GM19397 (cell line): ENCODE measurements at regions not wholly inside any gene's neighbourhood (a gene's known extent, or its start where the extent isn't known, plus 50 kb on each side); places are given as distances from the start of the nearest gene placed in this dataset.

Experiments
- ATAC-seq: cut with Tn5 transposase; IDR thresholded peaks from one replicate; pipeline ENCODE4 v1.9.1; 2021; ENCODE audit warnings: mild to moderate bottlenecking, moderate library complexity; ENCODE audit not compliant: unreplicated experiment

DNA sequence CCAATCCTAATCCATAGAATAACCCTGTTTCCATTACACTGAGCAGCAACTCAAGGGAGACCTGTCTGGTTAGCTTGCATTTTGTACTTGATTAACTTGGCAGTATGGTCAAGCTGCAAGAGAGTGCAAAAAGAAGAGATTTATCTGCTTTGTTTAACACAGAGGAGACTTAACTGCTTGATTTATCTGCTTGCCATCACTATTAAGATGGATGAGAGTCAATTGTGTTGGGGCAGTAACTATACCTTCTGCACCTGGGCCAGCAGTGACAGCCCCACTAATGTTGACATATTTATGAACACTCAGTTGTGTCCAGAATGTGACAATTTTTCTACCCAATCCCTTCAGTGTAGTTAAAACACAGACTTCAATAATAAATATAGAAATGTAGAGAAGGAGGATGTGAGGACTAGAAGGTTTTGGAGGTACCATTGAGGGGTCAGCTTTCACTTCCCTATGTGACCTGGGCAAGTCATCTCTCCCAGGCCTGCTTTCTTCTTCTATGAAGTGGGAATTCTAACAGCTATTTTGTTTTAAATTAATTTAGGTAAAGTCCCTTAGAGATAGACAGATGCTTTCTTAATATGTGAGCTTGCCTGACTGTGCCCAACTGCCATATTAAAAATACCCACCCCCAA, 159.1 kb upstream of the KCNK2 start:
- ATAC-seq = no peak

DNA sequence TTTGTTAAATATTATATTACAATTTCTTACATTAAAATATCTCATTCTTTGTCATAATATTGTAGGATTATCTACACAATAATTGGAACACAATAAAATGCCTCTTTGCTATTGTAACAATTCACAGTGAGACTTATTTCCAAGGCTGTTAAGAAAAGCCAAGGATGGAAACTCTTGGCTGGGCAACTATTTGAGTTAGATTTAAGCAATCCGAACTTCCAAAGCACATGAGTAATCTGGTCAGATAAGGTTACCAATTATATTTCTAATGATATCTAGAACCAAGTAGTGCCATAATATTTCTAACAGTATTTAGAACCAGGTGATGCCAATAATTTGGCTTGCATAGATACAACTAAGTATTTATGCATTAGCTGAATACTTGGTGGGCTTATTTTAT, 154.7 kb upstream of the KCNK2 start:
- ATAC-seq = no peak

DNA sequence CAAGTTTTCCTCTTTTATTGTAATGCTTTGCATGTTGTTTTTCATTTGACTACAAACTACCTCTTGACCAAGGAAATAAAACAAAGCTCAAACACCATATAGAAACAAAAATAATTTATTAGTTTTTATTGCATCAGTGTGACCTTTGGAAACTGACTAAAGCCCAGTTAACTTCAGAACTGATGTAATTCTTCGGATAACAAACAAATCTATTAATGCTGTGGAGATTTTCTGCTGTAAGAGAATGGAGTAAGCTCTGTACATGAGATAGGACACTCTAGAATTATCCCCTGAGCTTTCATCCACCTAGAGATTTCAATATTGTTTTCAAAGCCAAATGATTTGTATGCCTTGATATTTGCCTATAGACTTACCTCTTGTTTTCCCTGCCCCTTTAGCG, 154.0 kb upstream of the KCNK2 start:
- no peak for ATAC-seq

DNA sequence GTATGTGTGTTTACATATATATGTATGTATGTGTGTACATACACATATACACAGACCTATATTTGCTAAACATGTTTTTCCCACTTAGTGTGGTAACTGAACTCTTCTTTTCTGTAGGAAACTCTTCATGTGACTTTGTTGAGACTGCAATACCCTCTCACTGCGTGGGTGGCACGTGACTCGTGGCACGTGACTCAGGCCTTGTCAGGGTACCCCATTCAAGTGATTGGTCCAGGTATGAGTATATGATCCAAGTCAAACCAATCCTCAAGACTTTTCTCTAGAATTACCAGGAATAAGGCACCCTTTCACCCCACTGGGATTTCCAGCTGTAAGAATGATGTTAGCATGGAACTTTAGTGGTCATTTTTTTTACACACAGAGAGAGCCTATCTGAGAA, 149.2 kb upstream of the KCNK2 start:
- no peak for ATAC-seq

DNA sequence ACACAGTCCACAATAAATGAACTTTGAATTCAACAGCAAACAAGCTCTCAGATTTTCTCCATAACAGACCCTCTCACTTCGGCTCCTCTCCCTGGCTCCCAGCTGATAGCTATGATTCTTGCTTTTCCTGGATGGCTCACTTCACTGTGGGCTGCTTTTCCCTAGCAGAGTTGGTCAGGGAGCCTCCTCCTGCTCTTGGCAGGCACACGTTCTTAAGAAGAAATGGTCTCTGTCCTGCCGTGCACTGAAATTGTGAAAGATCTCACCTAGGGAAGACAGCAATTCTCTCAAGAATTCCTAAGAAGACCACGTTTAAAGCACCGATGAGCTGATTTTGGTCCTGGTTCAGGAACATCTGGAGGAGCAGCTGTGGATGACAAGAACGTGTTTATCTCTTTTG, 148.5 kb upstream of the KCNK2 start:
- ATAC-seq = no peak

DNA sequence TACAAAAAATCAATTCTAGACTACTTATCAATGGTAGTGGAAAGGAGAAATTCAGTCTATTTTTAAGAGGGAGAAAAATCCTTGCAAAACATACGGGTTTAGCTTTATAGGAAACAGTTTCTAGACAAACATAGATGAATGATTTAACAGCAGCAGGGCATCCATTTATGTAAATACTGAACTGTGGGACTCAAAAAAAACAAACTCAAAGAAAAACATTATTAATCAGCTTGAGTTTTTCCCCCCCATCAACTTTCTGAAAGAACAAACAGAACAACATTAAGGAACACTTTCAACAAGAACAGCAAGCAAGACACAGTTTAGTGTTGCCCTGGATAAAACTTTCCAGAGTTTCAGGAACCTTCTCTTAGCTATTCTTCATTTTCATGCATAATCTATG, 147.3 kb upstream of the KCNK2 start:
- ATAC-seq = no peak

DNA sequence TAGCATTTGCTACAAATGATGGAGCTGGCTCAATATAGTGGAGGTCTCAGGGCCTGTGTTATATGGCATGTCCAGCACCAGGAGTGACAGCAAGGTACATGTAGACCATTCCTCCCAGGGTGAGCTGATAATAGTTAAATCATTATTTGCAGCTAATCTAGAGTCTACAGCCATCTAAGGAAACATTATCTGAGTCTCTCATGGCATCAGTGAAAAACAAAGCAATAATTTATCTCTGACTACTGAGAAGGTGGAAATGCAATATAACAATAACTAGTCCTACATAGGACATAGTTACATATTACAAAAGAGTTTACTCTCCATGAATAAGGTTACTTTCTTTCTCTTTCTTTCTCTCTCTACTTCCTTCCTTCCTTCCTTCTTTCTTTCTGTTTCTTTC, 143.4 kb upstream of the KCNK2 start:
- ATAC-seq = no peak

DNA sequence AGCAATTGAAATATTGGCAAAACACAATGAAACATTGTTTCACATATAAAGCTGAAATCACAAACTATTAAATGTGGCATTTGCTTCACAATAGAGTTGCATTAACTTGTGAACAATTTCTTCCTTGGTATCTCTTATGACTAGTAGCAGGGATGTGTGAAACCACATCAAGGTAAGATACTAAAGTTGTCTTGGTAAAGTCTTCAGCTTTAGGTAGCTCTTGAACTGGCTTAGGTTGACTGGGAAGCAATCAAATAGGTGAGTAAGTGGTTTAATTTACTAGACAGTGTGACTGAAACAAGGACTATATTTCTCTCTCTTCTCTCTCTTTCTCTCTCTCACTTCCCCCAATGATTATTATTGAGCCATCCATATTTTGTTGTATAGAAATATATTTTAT, 141.5 kb upstream of the KCNK2 start:
- no peak for ATAC-seq

DNA sequence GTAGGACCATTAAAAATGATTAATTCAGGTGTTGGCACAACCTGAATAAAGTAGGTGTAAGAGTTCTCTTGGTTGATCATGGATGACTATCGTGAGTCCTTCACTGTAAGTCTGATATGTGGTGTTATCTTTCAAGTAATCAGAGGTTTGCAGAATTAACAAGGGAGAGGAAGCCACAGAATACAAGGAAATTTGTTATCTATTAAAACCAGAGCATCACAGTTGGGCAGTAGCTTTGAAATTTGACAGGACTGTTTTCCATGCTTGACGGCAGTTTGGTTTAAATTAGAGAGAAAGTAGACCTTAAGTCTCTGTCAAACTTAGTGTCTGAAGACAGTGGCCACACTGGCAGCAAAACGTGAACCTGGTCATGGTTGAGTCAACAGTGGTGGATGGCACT, 139.5 kb upstream of the KCNK2 start:
- ATAC-seq = no peak

DNA sequence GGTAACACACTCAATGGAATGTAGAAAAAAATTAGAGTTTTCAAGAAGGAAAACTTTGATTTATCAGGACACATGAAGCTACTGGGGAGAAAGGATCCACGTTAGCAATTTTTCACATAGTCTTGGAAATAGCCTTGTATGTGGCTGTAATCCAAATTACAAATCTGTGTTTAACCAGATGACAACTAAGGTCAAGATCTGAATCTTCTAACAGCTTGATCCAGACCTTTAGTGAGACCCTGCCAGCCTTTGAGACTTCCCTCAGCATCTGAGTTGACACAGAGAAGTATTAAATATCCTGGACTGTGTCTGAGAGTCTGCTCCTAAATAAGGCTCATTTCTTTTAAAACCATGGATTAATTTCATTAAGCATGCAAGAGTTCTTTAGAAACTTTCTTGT, 135.9 kb upstream of the KCNK2 start:
- ATAC-seq = no peak

DNA sequence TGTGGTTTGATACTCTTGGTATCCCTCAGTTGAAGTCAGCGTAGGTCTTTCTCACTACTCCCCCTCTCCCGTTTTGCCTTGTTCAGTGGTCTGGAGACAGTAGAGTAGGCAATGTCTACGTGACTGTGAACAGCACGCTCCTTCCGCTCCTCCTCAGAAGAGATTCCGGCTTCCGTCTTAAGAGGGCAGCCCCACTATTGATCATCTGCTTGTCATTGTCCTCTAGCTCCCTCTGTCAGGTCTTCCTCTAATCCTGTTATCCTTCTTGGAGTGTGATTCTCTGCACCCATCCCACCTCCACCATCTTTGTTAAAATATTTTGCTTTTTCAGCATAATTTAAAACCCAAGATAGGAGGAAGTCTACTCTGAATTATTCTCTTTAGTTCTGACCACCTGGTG, 129.9 kb upstream of the KCNK2 start:
- no peak for ATAC-seq

DNA sequence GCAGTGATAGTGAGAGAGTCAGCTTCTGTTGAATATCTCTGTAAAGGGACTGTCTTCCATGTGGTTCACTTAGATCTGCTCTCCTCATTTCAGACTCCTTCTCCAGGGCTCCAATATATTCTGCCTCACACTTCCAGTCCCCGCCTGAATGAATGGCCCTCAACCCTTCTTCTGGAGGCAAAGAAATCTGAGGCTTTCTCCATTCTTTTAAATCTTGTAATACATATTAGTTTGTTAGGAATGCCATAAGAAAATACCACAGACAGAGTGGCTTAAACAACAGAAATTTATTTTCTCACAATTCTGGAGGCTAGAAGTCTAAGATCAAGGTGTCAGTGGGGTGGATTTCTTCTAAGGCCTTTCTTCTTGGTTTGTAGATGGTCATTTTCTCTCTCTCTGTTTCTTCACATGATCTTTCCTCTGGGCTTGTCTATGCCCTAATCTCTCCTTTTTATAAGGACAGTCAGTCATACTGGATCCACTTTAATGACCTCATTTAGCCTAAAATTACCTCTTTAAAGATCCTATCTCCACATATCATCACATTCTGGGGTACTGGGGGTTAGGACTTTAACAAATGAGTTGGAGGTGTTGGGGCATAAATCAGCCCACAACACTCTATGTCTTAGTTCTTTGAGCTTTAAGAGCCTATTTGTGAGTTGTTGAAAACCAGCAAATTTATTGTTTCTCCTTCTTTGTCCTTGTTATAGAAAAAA, 128.5 kb upstream of the KCNK2 start:
- ATAC-seq = no peak

DNA sequence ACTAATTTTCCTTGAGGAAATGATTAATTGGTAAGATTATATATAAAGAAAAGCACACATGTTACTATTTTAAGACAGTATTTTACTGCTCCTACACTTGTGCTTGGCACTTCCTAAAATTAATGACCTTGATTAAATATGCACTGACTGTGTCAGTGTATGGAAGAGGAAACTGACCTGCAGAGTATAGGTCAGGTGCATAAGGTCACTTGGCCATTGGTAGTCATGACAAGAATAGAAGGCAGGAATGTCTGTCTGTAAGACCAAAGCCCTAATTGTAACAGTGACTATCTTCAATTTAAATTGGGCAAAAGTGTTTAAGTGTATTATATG, 128.0 kb upstream of the KCNK2 start:
- no peak for ATAC-seq

DNA sequence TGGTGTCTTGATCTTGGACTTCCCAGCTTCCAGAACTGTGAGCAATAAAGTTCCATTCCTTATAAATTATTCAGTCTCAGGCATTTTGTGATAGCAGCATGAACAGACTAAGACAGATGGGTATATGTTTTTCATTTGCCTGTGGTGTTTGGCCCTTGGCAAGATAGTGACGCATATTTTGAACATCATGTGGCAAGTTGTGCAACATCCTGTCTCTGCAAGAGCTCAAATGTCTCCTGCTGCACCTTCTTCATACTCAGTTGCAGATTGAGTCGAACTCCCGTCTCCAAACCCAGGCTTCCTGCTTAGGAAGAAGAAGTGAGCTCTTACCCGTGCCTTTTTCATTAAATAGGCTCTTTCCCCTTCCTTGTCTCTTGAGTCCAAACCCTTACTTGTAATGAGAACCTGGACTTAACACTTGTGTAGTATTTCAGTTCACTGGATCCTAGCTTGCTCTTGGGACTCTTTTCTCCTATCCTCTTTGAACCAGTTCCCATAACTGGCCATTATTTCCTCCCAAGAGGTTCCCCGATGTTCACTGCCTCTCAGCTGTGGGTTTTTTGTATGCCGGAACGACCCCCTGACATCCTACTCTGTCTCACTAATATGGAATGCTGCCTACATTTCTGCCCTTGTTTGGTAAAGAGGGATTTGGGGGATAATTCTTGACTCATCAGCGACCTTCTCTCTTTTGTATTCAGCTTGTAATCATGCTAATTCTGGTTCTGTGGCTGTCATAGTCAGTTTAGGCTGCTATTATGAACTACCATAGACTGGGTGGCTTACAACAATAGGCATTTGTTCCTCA, 125.0 kb upstream of the KCNK2 start:
- no peak for ATAC-seq

DNA sequence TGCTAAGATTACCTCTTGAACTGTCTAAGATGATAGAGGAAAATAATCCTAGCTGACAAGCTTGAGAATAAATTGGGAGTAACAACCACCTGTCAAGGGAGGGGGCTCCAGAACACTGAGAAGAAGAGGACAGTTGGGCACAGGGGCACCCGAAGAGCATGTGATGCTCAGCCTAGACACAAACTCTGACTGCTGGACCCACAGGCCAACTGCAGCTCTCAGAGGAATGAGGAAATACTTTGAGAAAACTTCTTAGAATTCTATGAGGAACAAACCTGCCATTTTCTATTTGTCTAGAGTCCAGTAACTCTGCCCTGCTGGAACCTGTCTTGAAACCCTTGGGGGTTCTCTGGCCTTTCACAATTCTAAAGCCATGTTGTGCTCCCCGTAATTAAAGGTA, 124.1 kb upstream of the KCNK2 start:
- ATAC-seq = no peak

DNA sequence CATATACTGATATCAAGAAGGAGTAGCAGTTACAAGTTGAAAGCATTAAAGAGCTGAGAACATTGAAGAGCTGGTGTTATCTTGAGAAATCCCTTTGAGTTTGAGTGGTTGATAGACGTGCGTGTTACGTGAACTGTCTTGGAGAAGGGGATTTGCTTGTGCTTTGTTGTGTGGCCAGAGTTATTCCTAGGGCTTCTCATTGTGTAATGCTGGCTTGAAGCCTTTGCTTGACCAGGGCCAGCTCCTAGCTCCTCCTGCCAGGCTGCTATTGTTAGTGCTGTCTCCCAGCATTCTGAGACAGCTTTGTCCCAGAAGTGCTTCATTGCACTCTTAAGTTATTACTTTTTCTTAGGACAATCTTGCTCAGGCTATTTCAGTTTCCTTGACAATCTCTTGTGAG, 116.2 kb upstream of the KCNK2 start:
- no peak for ATAC-seq

DNA sequence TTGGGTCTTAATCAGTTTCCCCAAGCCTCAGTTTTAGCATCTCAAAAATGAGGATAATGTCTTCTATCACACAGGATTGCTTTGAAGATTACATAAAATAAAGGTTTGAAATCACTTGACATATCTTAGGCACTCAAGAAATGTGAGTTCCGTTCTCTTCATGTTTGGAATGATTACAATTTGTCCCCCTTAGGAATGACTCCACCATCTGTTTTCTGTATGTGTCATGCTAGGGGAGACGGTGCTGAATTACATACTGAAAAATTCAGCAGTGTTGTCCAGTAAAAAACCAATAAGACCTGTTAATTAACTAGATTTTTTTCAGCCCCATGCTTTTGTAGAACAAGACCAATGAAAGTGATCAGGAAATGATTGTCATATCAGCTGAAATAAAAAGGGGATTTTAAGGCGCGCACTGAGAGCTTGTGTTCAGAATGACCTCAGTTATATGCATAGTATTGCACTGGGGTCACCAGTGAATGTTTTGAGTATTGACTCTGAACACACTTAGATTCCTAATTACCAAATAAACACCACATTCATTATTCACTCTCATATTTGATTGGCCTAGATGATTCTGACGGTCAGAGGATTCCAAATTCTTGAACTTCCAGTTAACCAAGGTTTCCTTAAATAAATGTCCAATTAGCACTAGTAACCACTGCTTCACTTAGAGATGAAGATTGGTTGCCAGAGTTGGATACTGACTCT, 114.5 kb upstream of the KCNK2 start:
- no peak for ATAC-seq

DNA sequence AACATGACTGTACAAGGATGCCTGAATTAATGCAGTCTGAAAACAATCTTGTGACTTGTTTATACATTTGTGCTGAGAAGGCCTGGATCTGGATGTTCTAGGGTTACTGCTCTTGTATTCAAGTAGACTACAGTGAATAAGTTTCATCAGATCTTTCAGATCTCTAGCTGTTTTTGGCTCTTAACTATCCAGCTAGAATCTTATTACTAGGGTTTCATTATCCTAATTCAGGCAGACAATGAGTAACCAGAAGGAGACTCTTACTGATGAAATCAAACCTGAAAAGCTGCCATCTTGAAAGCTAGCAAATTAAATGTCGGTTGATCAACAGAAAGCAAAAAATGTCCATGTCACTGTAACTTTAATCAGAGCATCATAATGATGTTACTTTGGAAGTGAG, 112.5 kb upstream of the KCNK2 start:
- ATAC-seq = no peak

DNA sequence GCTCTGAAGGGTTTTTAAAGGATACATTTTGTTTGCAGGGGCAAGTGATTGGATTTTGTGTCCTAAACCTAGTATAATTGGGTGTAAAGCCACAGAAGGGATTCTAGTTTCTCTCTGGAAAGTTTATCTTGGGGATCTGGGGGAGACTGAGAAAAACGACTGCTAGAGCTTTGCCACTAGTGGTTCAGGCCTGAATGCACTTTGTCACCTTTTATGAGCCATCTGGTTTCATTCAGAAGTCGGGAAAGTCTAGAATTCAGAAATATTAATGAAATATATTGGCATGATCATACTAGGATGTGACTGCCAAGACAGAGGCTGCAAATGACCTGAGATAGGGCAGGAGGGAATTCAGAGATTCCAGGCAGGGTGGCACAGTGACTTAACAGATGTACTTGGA, 111.5 kb upstream of the KCNK2 start:
- ATAC-seq = no peak

DNA sequence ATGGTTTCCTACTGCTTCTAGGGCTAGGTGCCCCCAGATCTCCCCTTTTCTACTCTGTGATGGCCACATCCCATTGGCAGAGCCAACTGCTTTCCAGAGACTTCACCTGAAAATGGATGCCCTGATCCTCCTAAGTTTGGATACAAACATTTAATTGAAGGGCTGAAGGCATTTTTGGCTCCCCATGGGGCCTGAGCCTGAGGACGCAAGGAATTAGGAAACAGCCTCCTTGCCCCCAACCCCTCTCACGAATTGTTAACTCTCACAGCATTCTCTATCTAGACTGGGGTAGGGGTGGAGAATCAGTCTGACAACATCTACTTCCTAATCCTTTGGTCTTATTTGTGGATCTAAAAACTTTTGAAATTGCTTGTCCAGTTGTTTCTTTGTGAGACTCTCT, 108.5 kb upstream of the KCNK2 start:
- no peak for ATAC-seq

DNA sequence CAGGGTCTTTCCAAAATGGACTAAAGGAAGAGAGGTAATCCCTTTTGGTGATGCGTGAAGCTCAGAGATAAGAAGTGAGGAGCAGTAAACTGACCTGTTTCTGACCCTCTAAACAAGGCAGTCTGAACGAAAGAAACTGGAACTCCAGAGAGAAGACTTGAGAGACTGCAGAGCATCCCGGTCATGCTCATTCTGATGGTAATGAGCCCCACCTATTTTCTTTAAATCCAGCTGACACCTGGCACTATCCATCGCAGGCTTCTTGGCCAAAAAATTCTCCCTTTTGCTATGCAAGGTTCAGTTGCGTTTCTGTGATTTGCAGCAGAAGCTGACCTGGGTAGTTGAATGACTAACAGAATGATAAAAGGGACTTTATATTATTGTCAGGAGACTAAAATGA, 105.9 kb upstream of the KCNK2 start:
- ATAC-seq = no peak

DNA sequence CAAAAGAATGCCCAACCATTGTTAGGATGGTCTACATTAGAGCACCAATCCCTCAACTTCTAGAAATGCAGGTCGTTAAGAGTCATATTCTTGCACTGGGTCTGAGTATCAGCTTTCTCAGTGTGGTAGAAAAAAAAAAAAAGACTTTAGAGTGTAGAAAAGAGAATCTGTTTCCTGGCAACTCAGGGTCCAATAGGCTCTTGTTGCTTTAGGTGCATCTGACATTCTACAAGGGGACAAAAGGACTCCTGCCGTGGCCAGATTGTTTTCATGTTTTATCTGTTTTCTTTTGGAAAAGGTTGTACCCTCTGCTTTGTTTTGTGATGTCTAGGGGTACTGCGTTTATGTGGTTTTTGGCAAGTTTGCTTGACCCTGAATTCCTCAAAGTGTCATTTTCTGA, 105.4 kb upstream of the KCNK2 start:
- no peak for ATAC-seq
